22Rv1 (cell line): ENCODE measurements at regions not wholly inside any gene's neighbourhood (a gene's known extent, or its start where the extent isn't known, plus 50 kb on each side); places are given as distances from the start of the nearest gene placed in this dataset.

Experiments used
- CTCF ChIP-seq: fragments of 450-650 bp; IDR thresholded peaks from 2 replicates; pipeline ENCODE4 v1.5.1; 2017; ENCODE audit warnings: mild to moderate bottlenecking
- ZFX ChIP-seq: fragments of 450-650 bp; IDR thresholded peaks from 2 replicates; pipeline ENCODE4 v1.6.1; 2017; ENCODE audit warnings: antibody characterized with exemption, borderline replicate concordance

GRCh38 chr1:214838351-214838750, 235.4 kb downstream of the CENPF start:
- no peak for TF ChIP-seq CTCF
- no peak for TF ChIP-seq ZFX
